ENCODE measurements at regions not wholly inside any gene's neighbourhood (a gene's known extent, or its start where the extent isn't known, plus 50 kb on each side); places are given as distances from the start of the nearest gene placed in this dataset.

DNA sequence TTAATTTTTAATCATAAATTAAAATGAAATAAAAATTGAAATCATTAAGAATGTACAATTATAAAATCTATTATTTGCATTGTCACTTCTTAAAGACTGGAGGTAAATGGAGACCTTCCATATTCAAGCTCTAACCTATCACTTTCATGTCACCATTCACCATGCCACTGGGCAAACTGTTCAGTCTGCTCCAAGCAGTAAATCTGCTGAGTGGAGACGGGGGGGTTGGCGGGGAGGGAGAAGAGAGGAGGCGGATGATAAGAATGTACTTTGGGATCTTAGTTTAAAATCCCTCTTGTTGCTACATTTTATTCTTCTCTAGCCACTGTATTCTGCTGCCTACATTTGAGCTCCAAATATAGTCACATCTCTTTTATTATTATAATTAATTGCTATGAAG lies 365.9 kb upstream of the NFIA start:
- TF ChIP-seq, protein P1, sequence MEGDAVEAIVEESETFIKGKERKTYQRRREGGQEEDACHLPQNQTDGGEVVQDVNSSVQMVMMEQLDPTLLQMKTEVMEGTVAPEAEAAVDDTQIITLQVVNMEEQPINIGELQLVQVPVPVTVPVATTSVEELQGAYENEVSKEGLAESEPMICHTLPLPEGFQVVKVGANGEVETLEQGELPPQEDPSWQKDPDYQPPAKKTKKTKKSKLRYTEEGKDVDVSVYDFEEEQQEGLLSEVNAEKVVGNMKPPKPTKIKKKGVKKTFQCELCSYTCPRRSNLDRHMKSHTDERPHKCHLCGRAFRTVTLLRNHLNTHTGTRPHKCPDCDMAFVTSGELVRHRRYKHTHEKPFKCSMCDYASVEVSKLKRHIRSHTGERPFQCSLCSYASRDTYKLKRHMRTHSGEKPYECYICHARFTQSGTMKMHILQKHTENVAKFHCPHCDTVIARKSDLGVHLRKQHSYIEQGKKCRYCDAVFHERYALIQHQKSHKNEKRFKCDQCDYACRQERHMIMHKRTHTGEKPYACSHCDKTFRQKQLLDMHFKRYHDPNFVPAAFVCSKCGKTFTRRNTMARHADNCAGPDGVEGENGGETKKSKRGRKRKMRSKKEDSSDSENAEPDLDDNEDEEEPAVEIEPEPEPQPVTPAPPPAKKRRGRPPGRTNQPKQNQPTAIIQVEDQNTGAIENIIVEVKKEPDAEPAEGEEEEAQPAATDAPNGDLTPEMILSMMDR (IDR thresholded peaks at IDR 0.05; ENCODE audit: poor library complexity, severe bottlenecking) = no peak
- no peak for TF ChIP-seq POLR2AphosphoS5 (IDR thresholded peaks at IDR 0.05)
- no peak for TF ChIP-seq SMC3 (conservative IDR thresholded peaks at IDR 0.05; ENCODE audit: poor library complexity)
- no peak for TF ChIP-seq RAD21 (conservative IDR thresholded peaks at IDR 0.05)
